ENCODE measurements at regions not wholly inside any gene's neighbourhood (a gene's known extent, or its start where the extent isn't known, plus 50 kb on each side); places are given as distances from the start of the nearest gene placed in this dataset.
"Not testable (repeated sequence)": the region's sequence is repeated elsewhere in the genome, so short reads cannot be mapped to it uniquely, and the experiment has no call there.

DNA sequence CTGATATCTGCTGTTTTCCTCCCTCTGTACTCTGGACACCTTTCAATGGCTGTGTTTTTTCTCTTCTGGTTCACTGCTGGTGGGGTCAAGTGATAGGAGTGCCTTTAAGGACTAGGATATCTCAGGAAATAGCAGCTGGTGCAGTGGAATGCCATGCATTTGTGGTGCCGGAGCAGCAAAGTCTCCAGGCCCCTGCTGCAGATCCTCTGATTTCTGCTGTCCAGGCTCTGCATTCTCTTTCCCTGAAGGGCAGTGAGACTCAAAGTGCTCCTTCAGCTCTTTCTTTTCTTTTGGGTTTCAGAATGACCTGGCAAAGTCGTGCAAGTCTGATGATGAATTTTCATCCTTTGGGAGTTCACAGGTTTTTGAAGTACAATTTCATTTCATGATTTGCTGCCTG, 774.3 kb downstream of the FAM181B start:
- H3K27ac ChIP-seq = no peak overlapping the region
- no peaks in the 10 kb centered on the region for H3K9me3 ChIP-seq
- in situ Hi-C loops (cut with MboI; ENCODE audit: low sequenced_read_pairs in 4 of 4) (no loop called here), intact Hi-C loops (cut with DNase I; ENCODE audit: low total_unique reads) (no loop called here)
- H3K36me3 ChIP-seq = no peaks in the 10 kb centered on the region
- no peaks in the 10 kb centered on the region for H3K4me1 ChIP-seq
- ATAC-seq (no peak), DNase-seq (no peak)
- H3K27me3 ChIP-seq = no peaks in the 10 kb centered on the region
- TF ChIP-seq POLR2A (IDR thresholded peaks at IDR 0.05) = no peak
- TF ChIP-seq, protein P1, sequence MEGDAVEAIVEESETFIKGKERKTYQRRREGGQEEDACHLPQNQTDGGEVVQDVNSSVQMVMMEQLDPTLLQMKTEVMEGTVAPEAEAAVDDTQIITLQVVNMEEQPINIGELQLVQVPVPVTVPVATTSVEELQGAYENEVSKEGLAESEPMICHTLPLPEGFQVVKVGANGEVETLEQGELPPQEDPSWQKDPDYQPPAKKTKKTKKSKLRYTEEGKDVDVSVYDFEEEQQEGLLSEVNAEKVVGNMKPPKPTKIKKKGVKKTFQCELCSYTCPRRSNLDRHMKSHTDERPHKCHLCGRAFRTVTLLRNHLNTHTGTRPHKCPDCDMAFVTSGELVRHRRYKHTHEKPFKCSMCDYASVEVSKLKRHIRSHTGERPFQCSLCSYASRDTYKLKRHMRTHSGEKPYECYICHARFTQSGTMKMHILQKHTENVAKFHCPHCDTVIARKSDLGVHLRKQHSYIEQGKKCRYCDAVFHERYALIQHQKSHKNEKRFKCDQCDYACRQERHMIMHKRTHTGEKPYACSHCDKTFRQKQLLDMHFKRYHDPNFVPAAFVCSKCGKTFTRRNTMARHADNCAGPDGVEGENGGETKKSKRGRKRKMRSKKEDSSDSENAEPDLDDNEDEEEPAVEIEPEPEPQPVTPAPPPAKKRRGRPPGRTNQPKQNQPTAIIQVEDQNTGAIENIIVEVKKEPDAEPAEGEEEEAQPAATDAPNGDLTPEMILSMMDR (IDR thresholded peaks at IDR 0.05 in 4 of 5, conservative IDR thresholded peaks at IDR 0.05 in 1 of 5) = no peak
- no peak overlapping the region for H3K4me3 ChIP-seq

DNA sequence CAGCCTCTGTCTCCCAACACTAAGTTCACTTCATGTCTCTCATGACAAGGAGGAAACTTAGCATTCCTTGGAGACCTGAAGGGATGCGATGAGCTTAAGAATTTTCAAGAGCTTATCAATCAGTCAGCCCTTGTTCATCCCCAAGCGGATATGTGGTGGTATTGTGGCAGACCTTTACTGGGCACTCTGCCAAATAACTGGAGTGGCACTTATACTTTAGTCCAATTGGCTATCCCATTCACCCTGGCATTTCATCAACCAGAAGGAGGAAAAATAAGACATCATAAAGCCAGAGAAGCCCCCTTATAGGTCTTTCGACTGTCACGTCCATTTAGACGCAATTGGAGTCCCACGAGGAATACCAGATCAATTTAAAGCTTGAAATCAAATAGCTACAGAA, 779.4 kb downstream of the FAM181B start:
- H3K4me3 ChIP-seq; H3K27ac ChIP-seq; H3K36me3 ChIP-seq; H3K27me3 ChIP-seq; ATAC-seq; DNase-seq; H3K4me1 ChIP-seq; intact Hi-C loops (cut with DNase I; ENCODE audit: low total_unique reads); H3K9me3 ChIP-seq; in situ Hi-C loops (cut with MboI; ENCODE audit: low sequenced_read_pairs in 4 of 4): not testable (repeated sequence)

DNA sequence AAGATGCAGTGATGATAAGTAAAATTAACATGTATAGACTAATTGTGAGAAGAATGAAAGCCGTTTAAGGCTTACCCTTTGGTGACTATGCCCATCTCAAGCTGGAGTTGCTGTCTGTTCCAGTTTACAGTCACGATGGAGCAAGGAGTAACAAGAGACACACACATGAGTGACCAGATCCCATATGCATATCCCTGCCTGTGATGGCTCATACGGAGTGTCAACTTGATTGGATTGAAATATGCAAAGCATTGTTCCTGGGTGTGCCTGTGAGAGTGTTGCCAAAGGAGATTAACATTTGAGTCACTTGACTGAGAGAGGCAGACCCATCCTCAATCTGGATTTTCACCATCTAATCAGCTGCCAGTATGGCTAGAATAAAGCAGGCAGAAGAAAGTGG, 786.8 kb downstream of the FAM181B start:
- ATAC-seq (no peak), DNase-seq (no peak)
- Histone ChIP-seq H3K4me3 (no peak overlapping the region), H3K9me3 (no peaks in the 10 kb centered on the region), H3K27ac (no peak overlapping the region), H3K36me3 (no peaks in the 10 kb centered on the region), H3K4me1 (no peaks in the 10 kb centered on the region), H3K27me3 (no peaks in the 10 kb centered on the region)
- in situ Hi-C loops (cut with MboI; ENCODE audit: low sequenced_read_pairs in 4 of 4) = no loop called here
- TF ChIP-seq, protein P1 (IDR thresholded peaks at IDR 0.05 in 4 of 5, conservative IDR thresholded peaks at IDR 0.05 in 1 of 5) = no peak
- no peak for TF ChIP-seq POLR2A (IDR thresholded peaks at IDR 0.05)
- intact Hi-C loops (cut with DNase I; ENCODE audit: low total_unique reads) = no loop called here

DNA sequence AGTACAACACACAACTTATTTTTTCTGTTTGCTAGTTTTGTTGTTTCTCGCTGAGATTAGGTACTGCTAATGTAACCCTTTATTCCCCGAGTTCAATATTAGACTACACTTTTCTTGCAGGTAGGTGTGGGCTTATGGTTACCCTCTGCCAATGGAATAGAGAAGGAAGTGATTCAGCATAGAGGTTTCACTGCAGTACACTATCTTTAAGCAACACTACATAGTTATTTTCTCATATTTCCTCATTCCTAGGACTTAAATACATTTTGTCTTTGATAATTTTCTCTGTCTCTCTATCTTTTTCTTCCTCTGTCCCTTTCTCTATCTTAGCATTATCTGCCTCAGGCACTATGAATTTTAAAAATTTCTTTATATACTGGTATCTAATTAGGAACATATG, 791.0 kb downstream of the FAM181B start:
- in situ Hi-C loops (cut with MboI; ENCODE audit: low sequenced_read_pairs in 4 of 4) (no loop called here), intact Hi-C loops (cut with DNase I; ENCODE audit: low total_unique reads) (no loop called here)
- no peak overlapping the region for H3K4me3 ChIP-seq
- no peaks in the 10 kb centered on the region for H3K27me3 ChIP-seq
- H3K4me1 ChIP-seq = no peaks in the 10 kb centered on the region
- ATAC-seq = no peak
- DNase-seq = no peak
- no peaks in the 10 kb centered on the region for H3K36me3 ChIP-seq
- no peak overlapping the region for H3K27ac ChIP-seq
- no peak for TF ChIP-seq POLR2A (IDR thresholded peaks at IDR 0.05)
- TF ChIP-seq, protein P1 (IDR thresholded peaks at IDR 0.05 in 4 of 5, conservative IDR thresholded peaks at IDR 0.05 in 1 of 5) = no peak
- H3K9me3 ChIP-seq = no peaks in the 10 kb centered on the region

DNA sequence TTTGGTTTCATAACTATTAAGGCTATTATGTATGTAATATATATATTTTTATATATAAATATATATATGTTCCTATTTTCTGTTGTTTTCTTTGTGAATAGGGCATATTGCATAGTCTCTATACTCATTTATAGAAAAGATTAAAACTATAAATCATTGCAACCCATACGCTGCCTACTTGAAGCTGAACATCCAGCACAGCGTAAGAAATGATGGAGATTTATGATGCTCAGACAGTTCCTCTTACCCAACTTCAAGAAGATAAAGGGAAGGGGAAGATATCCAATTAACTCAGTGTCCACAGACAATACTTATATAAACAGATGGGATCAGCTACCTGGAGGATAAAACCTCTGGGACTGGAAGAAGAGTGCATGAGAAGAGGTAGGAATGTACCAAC, 791.7 kb downstream of the FAM181B start:
- H3K4me1 ChIP-seq = no peaks in the 10 kb centered on the region
- intact Hi-C loops (cut with DNase I; ENCODE audit: low total_unique reads) = no loop called here
- no peak for TF ChIP-seq POLR2A (IDR thresholded peaks at IDR 0.05)
- TF ChIP-seq, protein P1 (IDR thresholded peaks at IDR 0.05 in 4 of 5, conservative IDR thresholded peaks at IDR 0.05 in 1 of 5) = no peak
- no peaks in the 10 kb centered on the region for H3K27me3 ChIP-seq
- no peak overlapping the region for H3K27ac ChIP-seq
- H3K36me3 ChIP-seq = no peaks in the 10 kb centered on the region
- in situ Hi-C loops (cut with MboI; ENCODE audit: low sequenced_read_pairs in 4 of 4) = no loop called here
- DNase-seq = no peak
- H3K4me3 ChIP-seq = no peak overlapping the region
- no peak for ATAC-seq
- H3K9me3 ChIP-seq = no peaks in the 10 kb centered on the region

All from gastrocnemius medialis (tissue), 4 donors.